Neural cell (in vitro differentiated cells): ENCODE measurements at regions not wholly inside any gene's neighbourhood (a gene's known extent, or its start where the extent isn't known, plus 50 kb on each side); places are given as distances from the start of the nearest gene placed in this dataset.

Source experiments
- H2AFZ ChIP-seq: fragments of 200-600, 300-800 bp; sonication (generic), shearing (Covaris generic); 2 replicates; pipeline ENCODE4 v1.6.0; 2014; ENCODE audit warnings: low read depth, mild to moderate bottlenecking, antibody characterized with exemption, low read length, moderate library complexity
- H3F3A ChIP-seq: fragments of 200-600 bp; shearing (Covaris generic); 2 replicates; pipeline ENCODE4 v1.6.1; 2016; ENCODE audit warnings: mild to moderate bottlenecking, moderate library complexity, mixed read lengths, antibody characterized with exemption, low read length; ENCODE audit not compliant: insufficient read depth, poor library complexity, severe bottlenecking
- H3K27ac ChIP-seq: fragments of 200-600, 300-800 bp; sonication (generic), shearing (Covaris generic); 2 replicates; pipeline ENCODE4 v1.5.1; 2014; ENCODE audit warnings: mild to moderate bottlenecking, low read length, moderate library complexity
- H3K27me3 ChIP-seq: fragments of 300-800, 200-600 bp; sonication (generic), shearing (Covaris generic); 2 replicates; pipeline ENCODE4 v1.6.0; 2014; ENCODE audit warnings: mild to moderate bottlenecking, low read depth, low read length, moderate library complexity; ENCODE audit not compliant: insufficient read depth
- H3K36me3 ChIP-seq: fragments of 300-800, 200-600 bp; sonication (generic), shearing (Covaris generic); 2 replicates; pipeline ENCODE4 v1.5.1; 2014; ENCODE audit warnings: mild to moderate bottlenecking, antibody characterized with exemption, low read length, moderate library complexity; ENCODE audit not compliant: insufficient read depth
- H3K4me2 ChIP-seq: fragments of 300-800, 200-600 bp; sonication (generic), shearing (Covaris generic); 2 replicates; pipeline ENCODE4 v1.6.0; 2014; ENCODE audit warnings: mild to moderate bottlenecking, low read length
- H3K4me3 ChIP-seq: fragments of 300-800, 200-600 bp; sonication (generic), shearing (Covaris generic); 2 replicates; pipeline ENCODE4 v1.5.1; 2014; ENCODE audit warnings: mild to moderate bottlenecking, low read length, moderate library complexity
- H3K79me2 ChIP-seq: fragments of 200-600 bp; shearing (Covaris generic); replicated peaks from 2 replicates; pipeline ENCODE4 v1.6.0; 2014; ENCODE audit warnings: mild to moderate bottlenecking, low read length, moderate library complexity; ENCODE audit not compliant: insufficient read depth
- H3K9ac ChIP-seq: fragments of 300-800, 200-600 bp; sonication (generic), shearing (Covaris generic); 2 replicates; pipeline ENCODE4 v1.6.1; 2016; ENCODE audit warnings: mild to moderate bottlenecking, low read length, mixed read lengths
- H3K9me2 ChIP-seq: fragments of 200-600 bp; shearing (Covaris generic); 2 replicates; pipeline ENCODE4 v1.6.1; 2016; ENCODE audit warnings: mild to moderate bottlenecking, low read length, mixed read lengths; ENCODE audit not compliant: insufficient read depth
- H3K9me3 ChIP-seq: fragments of 200-600, 300-800 bp; sonication (generic), shearing (Covaris generic); 2 replicates; pipeline ENCODE4 v1.6.1; 2016; ENCODE audit warnings: mild to moderate bottlenecking, mixed run types, low read length, moderate library complexity, mixed read lengths
- H4K20me1 ChIP-seq: fragments of 200-600 bp; shearing (Covaris generic); 2 replicates; pipeline ENCODE4 v1.6.1; 2016; ENCODE audit warnings: mild to moderate bottlenecking, mixed run types; ENCODE audit not compliant: insufficient read depth
- EP300 ChIP-seq: fragments of 450-650 bp; conservative IDR thresholded peaks from 2 replicates; pipeline ENCODE4 v1.6.1; 2014; ENCODE audit warnings: antibody characterized with exemption, mild to moderate bottlenecking, moderate library complexity; ENCODE audit not compliant: poor library complexity, severe bottlenecking
- EZH2 ChIP-seq: fragments of 200-600, 300-800 bp; shearing (Covaris generic), sonication (generic); IDR thresholded peaks from 2 replicates; pipeline ENCODE4 v1.6.1; 2014; ENCODE audit warnings: antibody characterized with exemption, low read length, borderline replicate concordance, mild to moderate bottlenecking; ENCODE audit not compliant: insufficient read depth, poor library complexity, severe bottlenecking
- MXI1 ChIP-seq: fragments of 450-650 bp; conservative IDR thresholded peaks from 2 replicates; pipeline ENCODE4 v1.6.1; 2014; ENCODE audit warnings: antibody characterized with exemption, mild to moderate bottlenecking; ENCODE audit not compliant: poor library complexity, severe bottlenecking
- POLR2AphosphoS5 ChIP-seq: IDR thresholded peaks from 2 replicates; pipeline ENCODE4 v1.6.1; 2012
- RAD21 ChIP-seq: fragments of 450-650 bp; conservative IDR thresholded peaks from 2 replicates; pipeline ENCODE4 v1.6.1; 2014; ENCODE audit warnings: antibody characterized with exemption, mild to moderate bottlenecking, moderate library complexity
- SMC3 ChIP-seq: fragments of 450-650 bp; conservative IDR thresholded peaks from 2 replicates; pipeline ENCODE4 v1.6.1; 2014; ENCODE audit warnings: antibody characterized with exemption, mild to moderate bottlenecking, moderate library complexity; ENCODE audit not compliant: poor library complexity
- TAF1 ChIP-seq: IDR thresholded peaks from 2 replicates; pipeline ENCODE4 v1.6.1; 2012; ENCODE audit warnings: low read depth
- TF ChIP-seq, protein P1 (sequence below): IDR thresholded peaks from 2 replicates; pipeline ENCODE4 v1.6.1; 2012; ENCODE audit warnings: borderline replicate concordance
- TF ChIP-seq, protein P2 (sequence below): fragments of 450-650 bp; IDR thresholded peaks from 2 replicates; pipeline ENCODE4 v1.5.1; 2014; ENCODE audit warnings: antibody characterized with exemption, mild to moderate bottlenecking, moderate library complexity; ENCODE audit not compliant: poor library complexity, severe bottlenecking

DNA sequence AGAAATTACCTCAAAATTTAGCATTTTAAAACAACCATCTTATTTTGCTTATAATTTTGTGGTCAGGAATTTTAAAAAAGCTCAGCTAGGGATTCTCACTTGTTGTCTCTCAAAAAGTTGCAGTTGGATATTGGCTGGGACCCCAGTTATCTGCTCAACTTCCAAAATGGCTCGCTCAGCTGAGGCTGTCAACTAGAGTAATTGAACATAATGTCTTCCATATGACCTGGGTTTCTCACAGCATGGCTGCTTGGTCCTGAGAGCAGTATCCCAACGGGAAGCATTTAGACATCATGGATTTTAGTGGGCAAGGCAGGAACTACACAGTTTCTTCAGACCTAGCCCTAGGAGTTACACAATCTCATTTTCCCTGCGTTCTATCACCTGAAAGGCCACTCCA is 63.6 kb upstream of the SPEF2 start:
- no peaks in the 10 kb centered on the region for H3K27me3 ChIP-seq
- TF ChIP-seq EZH2 (no peak), POLR2AphosphoS5 (no peak), EP300 (no peak), MXI1 (no peak), TAF1 (no peak), SMC3 (no peak), RAD21 (no peak)
- TF ChIP-seq, protein P1, sequence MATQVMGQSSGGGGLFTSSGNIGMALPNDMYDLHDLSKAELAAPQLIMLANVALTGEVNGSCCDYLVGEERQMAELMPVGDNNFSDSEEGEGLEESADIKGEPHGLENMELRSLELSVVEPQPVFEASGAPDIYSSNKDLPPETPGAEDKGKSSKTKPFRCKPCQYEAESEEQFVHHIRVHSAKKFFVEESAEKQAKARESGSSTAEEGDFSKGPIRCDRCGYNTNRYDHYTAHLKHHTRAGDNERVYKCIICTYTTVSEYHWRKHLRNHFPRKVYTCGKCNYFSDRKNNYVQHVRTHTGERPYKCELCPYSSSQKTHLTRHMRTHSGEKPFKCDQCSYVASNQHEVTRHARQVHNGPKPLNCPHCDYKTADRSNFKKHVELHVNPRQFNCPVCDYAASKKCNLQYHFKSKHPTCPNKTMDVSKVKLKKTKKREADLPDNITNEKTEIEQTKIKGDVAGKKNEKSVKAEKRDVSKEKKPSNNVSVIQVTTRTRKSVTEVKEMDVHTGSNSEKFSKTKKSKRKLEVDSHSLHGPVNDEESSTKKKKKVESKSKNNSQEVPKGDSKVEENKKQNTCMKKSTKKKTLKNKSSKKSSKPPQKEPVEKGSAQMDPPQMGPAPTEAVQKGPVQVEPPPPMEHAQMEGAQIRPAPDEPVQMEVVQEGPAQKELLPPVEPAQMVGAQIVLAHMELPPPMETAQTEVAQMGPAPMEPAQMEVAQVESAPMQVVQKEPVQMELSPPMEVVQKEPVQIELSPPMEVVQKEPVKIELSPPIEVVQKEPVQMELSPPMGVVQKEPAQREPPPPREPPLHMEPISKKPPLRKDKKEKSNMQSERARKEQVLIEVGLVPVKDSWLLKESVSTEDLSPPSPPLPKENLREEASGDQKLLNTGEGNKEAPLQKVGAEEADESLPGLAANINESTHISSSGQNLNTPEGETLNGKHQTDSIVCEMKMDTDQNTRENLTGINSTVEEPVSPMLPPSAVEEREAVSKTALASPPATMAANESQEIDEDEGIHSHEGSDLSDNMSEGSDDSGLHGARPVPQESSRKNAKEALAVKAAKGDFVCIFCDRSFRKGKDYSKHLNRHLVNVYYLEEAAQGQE, result no peak
- TF ChIP-seq, protein P2, sequence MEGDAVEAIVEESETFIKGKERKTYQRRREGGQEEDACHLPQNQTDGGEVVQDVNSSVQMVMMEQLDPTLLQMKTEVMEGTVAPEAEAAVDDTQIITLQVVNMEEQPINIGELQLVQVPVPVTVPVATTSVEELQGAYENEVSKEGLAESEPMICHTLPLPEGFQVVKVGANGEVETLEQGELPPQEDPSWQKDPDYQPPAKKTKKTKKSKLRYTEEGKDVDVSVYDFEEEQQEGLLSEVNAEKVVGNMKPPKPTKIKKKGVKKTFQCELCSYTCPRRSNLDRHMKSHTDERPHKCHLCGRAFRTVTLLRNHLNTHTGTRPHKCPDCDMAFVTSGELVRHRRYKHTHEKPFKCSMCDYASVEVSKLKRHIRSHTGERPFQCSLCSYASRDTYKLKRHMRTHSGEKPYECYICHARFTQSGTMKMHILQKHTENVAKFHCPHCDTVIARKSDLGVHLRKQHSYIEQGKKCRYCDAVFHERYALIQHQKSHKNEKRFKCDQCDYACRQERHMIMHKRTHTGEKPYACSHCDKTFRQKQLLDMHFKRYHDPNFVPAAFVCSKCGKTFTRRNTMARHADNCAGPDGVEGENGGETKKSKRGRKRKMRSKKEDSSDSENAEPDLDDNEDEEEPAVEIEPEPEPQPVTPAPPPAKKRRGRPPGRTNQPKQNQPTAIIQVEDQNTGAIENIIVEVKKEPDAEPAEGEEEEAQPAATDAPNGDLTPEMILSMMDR, result no peak
- H3K79me2 ChIP-seq, result no peaks in the 10 kb centered on the region
- H2AFZ ChIP-seq, result no peak overlapping the region
- no peaks in the 10 kb centered on the region for H4K20me1 ChIP-seq
- H3K27ac ChIP-seq, result no peak overlapping the region
- H3K4me2 ChIP-seq, result no peak overlapping the region
- H3K36me3 ChIP-seq, result no peaks in the 10 kb centered on the region
- H3K9me2 ChIP-seq, result no peaks in the 10 kb centered on the region
- no peak overlapping the region for H3K9ac ChIP-seq
- H3K9me3 ChIP-seq, result no peaks in the 10 kb centered on the region
- no peaks in the 10 kb centered on the region for H3F3A ChIP-seq
- H3K4me3 ChIP-seq, result no peak overlapping the region

DNA sequence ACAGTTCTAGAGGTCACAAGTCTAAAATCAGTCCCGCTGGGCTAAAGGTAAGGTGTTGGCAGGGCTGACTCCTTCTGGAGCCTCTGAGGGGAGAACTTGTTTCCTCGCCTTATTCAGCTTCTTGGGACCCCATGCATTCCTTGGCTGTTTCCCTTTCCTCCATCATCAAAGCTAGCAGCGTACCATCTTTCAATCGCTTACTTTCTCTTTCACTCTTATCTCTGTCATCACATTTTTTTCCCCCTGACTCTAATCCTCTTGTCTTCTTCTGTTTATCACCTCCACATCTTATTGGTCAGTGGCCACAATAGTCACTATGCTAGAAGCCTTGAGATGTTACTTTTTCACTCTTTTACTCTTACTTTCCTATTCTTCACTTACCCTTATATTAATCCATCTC is 72.5 kb upstream of the SPEF2 start:
- no peaks in the 10 kb centered on the region for H4K20me1 ChIP-seq
- TF ChIP-seq, protein P2, result no peak
- no peak for TF ChIP-seq RAD21
- TF ChIP-seq, protein P1, result no peak
- TF ChIP-seq TAF1, result no peak
- TF ChIP-seq EZH2, result no peak
- no peak for TF ChIP-seq MXI1
- TF ChIP-seq EP300, result no peak
- TF ChIP-seq POLR2AphosphoS5, result no peak
- no peak for TF ChIP-seq SMC3
- H3K9me2 ChIP-seq, result no peaks in the 10 kb centered on the region
- no peaks in the 10 kb centered on the region for H3F3A ChIP-seq
- H3K4me2 ChIP-seq, result no peak overlapping the region
- H3K79me2 ChIP-seq, result no peaks in the 10 kb centered on the region
- no peak overlapping the region for H3K4me3 ChIP-seq
- no peak overlapping the region for H3K27ac ChIP-seq
- H3K9me3 ChIP-seq, result no peaks in the 10 kb centered on the region
- H2AFZ ChIP-seq, result no peak overlapping the region
- H3K9ac ChIP-seq, result no peak overlapping the region
- H3K27me3 ChIP-seq, result no peaks in the 10 kb centered on the region
- no peaks in the 10 kb centered on the region for H3K36me3 ChIP-seq
